NB4 (cell line): ENCODE measurements at regions not wholly inside any gene's neighbourhood (a gene's known extent, or its start where the extent isn't known, plus 50 kb on each side); places are given as distances from the start of the nearest gene placed in this dataset.

Experiments used
- DNase-seq: peaks from one replicate; pipeline ENCODE4 v3.0.0; 2010; ENCODE audit warnings: low read depth
- H3K4me3 ChIP-seq: one replicate; pipeline ENCODE4 v1.5.1; 2011; ENCODE audit warnings: mild to moderate bottlenecking, low read depth, low read length, moderate library complexity
- CTCF ChIP-seq: IDR thresholded peaks from one replicate; pipeline ENCODE4 v1.5.1; 2012; ENCODE audit warnings: low read depth, low read length
- MAX ChIP-seq: IDR thresholded peaks from 2 replicates; pipeline ENCODE4 v1.6.1; 2011; ENCODE audit warnings: low read depth, low read length
- MYC ChIP-seq: IDR thresholded peaks from 2 replicates; pipeline ENCODE4 v1.6.1; 2011; ENCODE audit warnings: low read depth, low read length
- POLR2A ChIP-seq: IDR thresholded peaks from 2 replicates; pipeline ENCODE4 v1.6.1; 2011; ENCODE audit warnings: mild to moderate bottlenecking; ENCODE audit not compliant: insufficient read length; ENCODE audit errors: extremely low read depth

GRCh38 chr19:31096935-31097545 is 252.2 kb downstream of the TSHZ3 start:
- TF ChIP-seq CTCF (no peak), MAX (no peak), MYC (no peak), POLR2A (no peak)
- no peak overlapping the region for H3K4me3 ChIP-seq
- DNase-seq: no peak

GRCh38 chr19:31096062-31096830 is 253.0 kb downstream of the TSHZ3 start:
- H3K4me3 ChIP-seq: no peak overlapping the region
- DNase-seq: no peak
- TF ChIP-seq MYC: no peak

GRCh38 chr19:31095100-31095804 is 254.0 kb downstream of the TSHZ3 start:
- no peak overlapping the region for H3K4me3 ChIP-seq
- DNase-seq: no peak
- no peak for TF ChIP-seq POLR2A
- TF ChIP-seq MYC: no peak
- TF ChIP-seq CTCF: no peak
- no peak for TF ChIP-seq MAX

GRCh38 chr19:31092274-31092673 is 257.0 kb downstream of the TSHZ3 start:
- no peak for DNase-seq
- no peak for TF ChIP-seq MAX
- TF ChIP-seq MYC: no peak
- no peak for TF ChIP-seq POLR2A
- no peak for TF ChIP-seq CTCF
- no peak overlapping the region for H3K4me3 ChIP-seq

- no peak for DNase-seq
- H3K4me3 ChIP-seq: no peak overlapping the region
- TF ChIP-seq MAX (no peak), CTCF (no peak), POLR2A (no peak), MYC (no peak)
Observed at GRCh38 chr19:31089681-31090080, 259.6 kb downstream of the TSHZ3 start.

- no peak for DNase-seq
- no peak for TF ChIP-seq MAX
- TF ChIP-seq MYC: no peak
- no peak for TF ChIP-seq CTCF
- H3K4me3 ChIP-seq: no peak overlapping the region
Observed at GRCh38 chr19:31085125-31085524, 264.1 kb downstream of the TSHZ3 start.
